ENCODE measurements at regions not wholly inside any gene's neighbourhood (a gene's known extent, or its start where the extent isn't known, plus 50 kb on each side); places are given as distances from the start of the nearest gene placed in this dataset.
"Not testable (repeated sequence)": the region's sequence is repeated elsewhere in the genome, so short reads cannot be mapped to it uniquely, and the experiment has no call there.

DNA sequence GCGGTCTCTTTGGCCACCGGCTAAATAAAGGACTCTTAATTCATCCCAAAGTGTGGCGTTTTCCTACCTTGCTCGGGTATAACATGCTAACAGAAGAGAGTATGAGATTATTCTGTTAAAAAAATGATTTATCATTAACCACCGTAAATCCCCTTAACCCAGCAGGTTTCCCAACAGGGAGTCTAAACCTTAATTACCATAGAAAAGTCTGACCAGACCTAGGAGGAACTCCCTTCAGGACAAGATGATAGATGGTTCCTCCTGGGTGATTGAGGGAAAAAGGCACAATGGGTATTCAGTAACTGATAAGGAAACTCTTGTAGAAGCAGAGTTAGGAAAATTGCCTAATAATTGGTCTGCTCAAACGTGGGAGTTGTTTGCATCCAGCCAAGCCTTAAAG, 193.7 kb downstream of the ZNF737 start:
- peaks cover 5% of the 10 kb centered on the region for H3K9me3 Mint-ChIP-seq (ENCODE audit: low read depth)
- peaks cover 7% of the 10 kb centered on the region for H3K36me3 Mint-ChIP-seq (ENCODE audit: insufficient read depth)
- H3K4me3 Mint-ChIP-seq (ENCODE audit: low read depth), result peak overlapping the region; percentile 27
- TF ChIP-seq, protein P1, sequence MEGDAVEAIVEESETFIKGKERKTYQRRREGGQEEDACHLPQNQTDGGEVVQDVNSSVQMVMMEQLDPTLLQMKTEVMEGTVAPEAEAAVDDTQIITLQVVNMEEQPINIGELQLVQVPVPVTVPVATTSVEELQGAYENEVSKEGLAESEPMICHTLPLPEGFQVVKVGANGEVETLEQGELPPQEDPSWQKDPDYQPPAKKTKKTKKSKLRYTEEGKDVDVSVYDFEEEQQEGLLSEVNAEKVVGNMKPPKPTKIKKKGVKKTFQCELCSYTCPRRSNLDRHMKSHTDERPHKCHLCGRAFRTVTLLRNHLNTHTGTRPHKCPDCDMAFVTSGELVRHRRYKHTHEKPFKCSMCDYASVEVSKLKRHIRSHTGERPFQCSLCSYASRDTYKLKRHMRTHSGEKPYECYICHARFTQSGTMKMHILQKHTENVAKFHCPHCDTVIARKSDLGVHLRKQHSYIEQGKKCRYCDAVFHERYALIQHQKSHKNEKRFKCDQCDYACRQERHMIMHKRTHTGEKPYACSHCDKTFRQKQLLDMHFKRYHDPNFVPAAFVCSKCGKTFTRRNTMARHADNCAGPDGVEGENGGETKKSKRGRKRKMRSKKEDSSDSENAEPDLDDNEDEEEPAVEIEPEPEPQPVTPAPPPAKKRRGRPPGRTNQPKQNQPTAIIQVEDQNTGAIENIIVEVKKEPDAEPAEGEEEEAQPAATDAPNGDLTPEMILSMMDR (IDR thresholded peaks at IDR 0.05; ENCODE audit: unreplicated experiment), result no peak
- no peaks in the 10 kb centered on the region for H3K27me3 Mint-ChIP-seq
- H3K4me1 Mint-ChIP-seq (ENCODE audit: low read depth), result peaks cover 26% of the 10 kb centered on the region
- no peak for DNase-seq (ENCODE audit: low spot score, unreplicated experiment)
- H3K27ac Mint-ChIP-seq, result no peak overlapping the region

DNA sequence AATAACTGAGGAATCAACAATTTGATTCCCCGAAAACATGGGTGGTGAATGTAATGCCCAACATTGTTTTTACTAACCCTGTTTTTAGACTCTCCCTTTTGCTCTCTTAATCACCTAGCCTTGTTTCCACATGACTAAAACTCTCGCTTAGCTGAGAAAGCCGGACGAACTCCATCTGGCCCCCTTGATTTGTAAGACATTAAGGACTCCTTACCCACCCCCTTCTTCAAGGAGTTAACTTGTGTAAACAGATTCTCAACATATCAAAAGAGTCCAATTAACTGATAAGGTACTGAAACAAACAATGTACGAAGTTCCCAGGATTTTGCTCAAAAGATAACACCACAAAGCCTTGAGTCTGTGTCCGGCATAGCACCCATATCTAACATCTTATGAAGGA, 194.3 kb downstream of the ZNF737 start:
- H3K4me1 Mint-ChIP-seq (ENCODE audit: low read depth), result peaks cover 26% of the 10 kb centered on the region
- not testable (repeated sequence) for H3K4me3 Mint-ChIP-seq (ENCODE audit: low read depth); H3K9me3 Mint-ChIP-seq (ENCODE audit: low read depth); DNase-seq (ENCODE audit: low spot score, unreplicated experiment); H3K36me3 Mint-ChIP-seq (ENCODE audit: insufficient read depth); H3K27me3 Mint-ChIP-seq
- H3K27ac Mint-ChIP-seq, result peak overlapping the region; percentile 25

DNA sequence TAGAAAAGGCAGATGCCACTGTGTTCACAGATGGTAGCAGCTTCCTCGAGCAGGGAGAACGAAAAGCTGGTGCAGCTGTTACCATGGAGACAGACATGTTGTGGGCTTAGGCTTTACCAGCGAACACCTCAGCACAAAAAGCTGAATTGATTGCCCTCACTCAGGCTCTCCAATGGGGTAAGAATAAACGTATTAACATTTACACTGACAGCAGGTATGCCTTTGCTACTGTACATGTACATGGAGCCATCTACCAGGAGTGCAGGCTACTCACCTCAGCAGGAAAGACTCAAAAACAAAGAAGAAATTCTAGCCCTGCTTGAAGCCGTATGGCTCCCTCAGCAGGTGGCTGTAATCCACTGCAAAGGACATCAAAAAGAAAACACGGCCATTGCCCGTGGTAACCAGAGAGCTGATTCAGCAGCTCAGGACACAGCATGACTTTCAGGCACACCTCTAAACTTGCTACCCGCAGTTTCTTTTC, 197.7 kb downstream of the ZNF737 start:
- Mint-ChIP-seq H3K27me3 (no peaks in the 10 kb centered on the region), H3K27ac (peak overlapping the region; percentile 84), H3K4me1 (ENCODE audit: low read depth) (peaks cover 32% of the 10 kb centered on the region), H3K9me3 (ENCODE audit: low read depth) (no peaks in the 10 kb centered on the region), H3K4me3 (ENCODE audit: low read depth) (peak overlapping the region; percentile 15), H3K36me3 (ENCODE audit: insufficient read depth) (no peaks in the 10 kb centered on the region)
- TF ChIP-seq, protein P1 (IDR thresholded peaks at IDR 0.05; ENCODE audit: unreplicated experiment), result peak; percentile 55
- peak; percentile 16 for DNase-seq (ENCODE audit: low spot score, unreplicated experiment)

DNA sequence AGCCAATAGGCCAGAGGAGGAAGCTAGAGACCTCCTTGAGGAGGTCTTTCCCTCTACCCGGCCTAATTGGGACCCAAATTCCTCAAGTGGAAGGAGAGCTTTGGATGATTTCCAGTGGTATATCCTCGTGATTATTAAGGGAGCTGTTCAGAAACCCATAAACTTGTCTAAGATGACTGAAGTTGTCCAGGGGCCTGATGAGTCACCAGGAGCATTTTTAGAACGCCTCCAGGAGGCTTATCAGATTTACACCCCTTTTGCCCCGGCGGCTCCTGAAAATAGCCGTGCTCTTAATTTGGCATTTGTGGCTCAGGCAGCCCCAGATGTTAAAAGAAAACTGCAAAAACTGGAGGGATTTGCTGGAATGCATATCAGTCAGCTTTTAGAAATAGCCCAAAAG, 198.1 kb downstream of the ZNF486 start:
- Mint-ChIP-seq H3K27me3 (no peaks in the 10 kb centered on the region), H3K4me3 (ENCODE audit: low read depth) (no peak overlapping the region), H3K36me3 (ENCODE audit: insufficient read depth) (no peaks in the 10 kb centered on the region), H3K4me1 (ENCODE audit: low read depth) (peaks cover 35% of the 10 kb centered on the region), H3K27ac (no peak overlapping the region), H3K9me3 (ENCODE audit: low read depth) (no peaks in the 10 kb centered on the region)
- TF ChIP-seq, protein P1 (IDR thresholded peaks at IDR 0.05; ENCODE audit: unreplicated experiment), result no peak
- DNase-seq (ENCODE audit: low spot score, unreplicated experiment), result no peak

DNA sequence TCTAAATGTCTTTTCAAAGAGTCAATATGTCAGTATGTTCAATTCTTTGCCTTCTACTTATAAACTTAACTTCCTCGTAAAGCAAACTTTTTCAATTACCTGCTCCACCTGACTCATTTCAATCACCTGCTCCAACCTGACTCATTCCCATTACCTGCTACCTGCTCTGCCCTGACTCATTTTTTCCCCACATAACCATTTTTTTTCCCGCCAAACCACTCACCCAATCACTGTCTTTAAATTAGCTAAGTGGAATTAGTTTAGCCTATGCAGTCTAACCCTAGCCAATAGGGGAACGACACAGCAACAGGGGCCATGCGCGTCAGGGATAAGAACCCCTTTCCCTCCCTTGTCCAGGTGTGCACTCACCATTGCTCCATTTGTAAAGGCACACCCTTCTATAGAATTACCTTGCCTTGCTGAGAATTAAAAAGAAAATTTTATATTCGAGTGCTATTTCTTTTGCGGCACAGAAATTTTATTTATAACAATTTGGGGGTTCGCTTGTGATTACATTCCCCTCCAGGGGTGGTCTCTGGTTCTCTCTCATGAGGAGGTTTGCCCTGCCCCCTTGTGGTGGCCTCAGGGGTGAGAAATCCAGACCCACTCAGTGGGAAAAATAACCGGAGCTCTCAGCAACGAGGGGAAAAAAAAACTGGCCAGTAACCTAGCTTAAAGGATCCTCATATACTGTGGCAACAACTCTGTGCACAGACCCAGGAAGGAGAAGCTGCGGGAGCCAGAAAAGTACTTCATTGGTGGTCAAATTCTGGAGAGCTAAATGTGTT, 193.1 kb downstream of the ZNF486 start:
- peak; percentile 30 for DNase-seq (ENCODE audit: low spot score, unreplicated experiment)
- TF ChIP-seq, protein P1 (IDR thresholded peaks at IDR 0.05; ENCODE audit: unreplicated experiment), result peak; percentile 63
- H3K36me3 Mint-ChIP-seq (ENCODE audit: insufficient read depth), result peaks cover 6% of the 10 kb centered on the region
- H3K27ac Mint-ChIP-seq, result peak overlapping the region; percentile 59
- peaks cover 29% of the 10 kb centered on the region for H3K4me1 Mint-ChIP-seq (ENCODE audit: low read depth)
- no peak overlapping the region for H3K4me3 Mint-ChIP-seq (ENCODE audit: low read depth)
- peaks cover 13% of the 10 kb centered on the region for H3K9me3 Mint-ChIP-seq (ENCODE audit: low read depth)
- H3K27me3 Mint-ChIP-seq, result no peaks in the 10 kb centered on the region

DNA sequence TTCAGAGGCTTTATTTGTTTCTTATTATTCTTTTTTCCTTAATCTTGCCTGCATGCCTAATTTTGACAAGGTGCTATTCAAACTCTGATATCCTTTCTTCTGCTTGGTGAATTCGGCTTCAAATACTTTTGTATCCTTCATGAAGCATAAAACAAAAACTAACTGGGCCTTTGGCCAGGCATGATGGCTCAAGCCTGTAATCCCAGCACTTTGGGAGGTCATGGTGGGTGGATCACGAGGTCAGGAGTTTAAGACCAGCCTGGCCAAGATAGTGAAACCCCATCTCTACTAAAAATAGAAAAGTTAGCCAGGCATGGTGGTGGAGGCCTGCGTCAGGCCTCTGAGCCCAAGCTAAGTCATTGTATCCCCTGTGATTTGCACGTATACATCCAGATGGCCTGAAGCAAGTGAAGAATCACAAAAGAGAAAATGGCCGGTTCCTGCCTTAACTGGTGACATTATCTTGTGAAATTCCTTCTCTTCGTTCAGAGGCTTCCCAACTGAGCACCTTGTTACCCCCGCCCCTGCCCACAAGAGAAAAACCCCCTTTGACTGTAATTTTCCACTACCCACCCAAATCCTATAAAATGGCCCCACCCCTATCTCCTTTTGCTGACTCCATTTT, 191.9 kb downstream of the ZNF486 start:
- not testable (repeated sequence) for H3K27me3 Mint-ChIP-seq; H3K4me3 Mint-ChIP-seq (ENCODE audit: low read depth); H3K36me3 Mint-ChIP-seq (ENCODE audit: insufficient read depth); H3K27ac Mint-ChIP-seq; DNase-seq (ENCODE audit: low spot score, unreplicated experiment)
- H3K4me1 Mint-ChIP-seq (ENCODE audit: low read depth), result peaks cover 25% of the 10 kb centered on the region
- H3K9me3 Mint-ChIP-seq (ENCODE audit: low read depth), result peaks cover 13% of the 10 kb centered on the region

All from progenitor cell of endocrine pancreas (in vitro differentiated cells).